IMR-90 (cell line): ENCODE measurements at regions not wholly inside any gene's neighbourhood (a gene's known extent, or its start where the extent isn't known, plus 50 kb on each side); places are given as distances from the start of the nearest gene placed in this dataset.

Source experiments
- ATAC-seq: fragments of 200-7000 bp; cut with Tn5 transposase; 2 replicates; pipeline ENCODE4 v1.9.1; 2020; ENCODE audit warnings: low read depth, mild to moderate bottlenecking, moderate library complexity
- BruUV-seq: library from RNA; stranded (reverse); fragments of 400-500 nt; replicated peaks from 2 replicates; lab custom pipeline; 2021; lab: Mats Ljungman, UMichigan
- CTCF ChIA-PET: fragments of 300-600 bp; formaldehyde crosslinking; extraction: SDS; loops from one replicate; lab custom pipeline; 2021; ENCODE audit warnings: antibody characterized with exemption; lab: Yijun Ruan, JAX
- POLR2A ChIA-PET: fragments of 300-600 bp; sonication (Branson Sonifier 250); formaldehyde crosslinking; loops from one replicate; lab custom pipeline; 2022; ENCODE audit warnings: antibody characterized with exemption; ENCODE audit not compliant: unreplicated experiment; lab: Charles Lee
- DNase-seq: peaks from one replicate; pipeline ENCODE4 v3.0.0; 2013
- H2AFZ ChIP-seq: replicated peaks from 2 replicates; pipeline ENCODE3; 2013; ENCODE audit warnings: low read length, mild to moderate bottlenecking; ENCODE audit not compliant: poor library complexity
- H2AK5ac ChIP-seq: 2 replicates; pipeline ENCODE4 v1.6.1; 2013; ENCODE audit warnings: low read depth, low read length, inconsistent platforms
- H2AK9ac ChIP-seq: replicated peaks from 2 replicates; pipeline ENCODE3; 2013; ENCODE audit warnings: mild to moderate bottlenecking, low read depth, low read length, moderate library complexity; ENCODE audit not compliant: poor library complexity
- H2BK120ac ChIP-seq: 2 replicates; pipeline ENCODE4 v1.6.1; 2013; ENCODE audit warnings: low read depth, low read length, inconsistent platforms
- H2BK15ac ChIP-seq: 3 replicates; pipeline ENCODE4 v1.6.1; 2013; ENCODE audit warnings: low read depth, low read length, inconsistent platforms
- H2BK20ac ChIP-seq: 2 replicates; pipeline ENCODE4 v1.6.1; 2013; ENCODE audit warnings: low read depth, mild to moderate bottlenecking, inconsistent platforms, low read length, moderate library complexity
- H2BK5ac ChIP-seq: 2 replicates; pipeline ENCODE4 v1.6.1; 2013; ENCODE audit warnings: mild to moderate bottlenecking, low read depth, low read length, inconsistent platforms; ENCODE audit not compliant: poor library complexity, severe bottlenecking
- H3K14ac ChIP-seq: replicated peaks from 2 replicates; pipeline ENCODE4 v1.6.1; 2013; ENCODE audit warnings: low read depth, low read length, inconsistent platforms
- H3K18ac ChIP-seq: 2 replicates; pipeline ENCODE4 v1.6.1; 2013; ENCODE audit warnings: low read depth, low read length, control low read depth
- H3K23ac ChIP-seq: 2 replicates; pipeline ENCODE4 v1.6.1; 2013; ENCODE audit warnings: low read depth, low read length, inconsistent platforms
- H3K27ac ChIP-seq: 2 replicates; pipeline ENCODE4 v1.5.1; 2013; ENCODE audit warnings: mild to moderate bottlenecking, control low read depth, low read length; ENCODE audit not compliant: insufficient read depth
- H3K27me3 ChIP-seq: 2 replicates; pipeline ENCODE4 v1.6.1; 2013; ENCODE audit warnings: low read length; ENCODE audit not compliant: control insufficient read depth, insufficient read depth
- H3K36me3 ChIP-seq: 2 replicates; pipeline ENCODE4 v1.6.1; 2013; ENCODE audit warnings: low read length, mixed read lengths; ENCODE audit not compliant: control insufficient read depth, insufficient read depth
- H3K4ac ChIP-seq: 2 replicates; pipeline ENCODE4 v1.6.1; 2013; ENCODE audit warnings: low read depth, low read length, inconsistent platforms
- H3K4me1 ChIP-seq: 2 replicates; pipeline ENCODE4 v1.6.1; 2013; ENCODE audit warnings: low read length, mixed read lengths; ENCODE audit not compliant: control insufficient read depth, insufficient read depth
- H3K4me2 ChIP-seq: 2 replicates; pipeline ENCODE4 v1.6.1; 2013; ENCODE audit warnings: low read depth, mild to moderate bottlenecking, control low read depth, low read length, moderate library complexity
- H3K4me3 ChIP-seq: 2 replicates; pipeline ENCODE4 v1.5.1; 2013; ENCODE audit warnings: low read depth, mild to moderate bottlenecking, control low read depth, low read length, moderate library complexity; ENCODE audit not compliant: insufficient read depth
- H3K56ac ChIP-seq: 2 replicates; pipeline ENCODE4 v1.6.1; 2013; ENCODE audit warnings: low read length, inconsistent platforms; ENCODE audit not compliant: insufficient read depth; ENCODE audit errors: extremely low read depth
- H3K79me1 ChIP-seq, 2 experiments: 2 replicates each; pipeline ENCODE4 v1.6.1; 2013; ENCODE audit warnings: low read length in 2 of 2, inconsistent platforms in 1 of 2, low read depth in 1 of 2
- H3K9ac ChIP-seq: 2 replicates; pipeline ENCODE4 v1.6.1; 2013; ENCODE audit warnings: low read depth, low read length, control low read depth
- H3K9me1 ChIP-seq: 2 replicates; pipeline ENCODE4 v1.6.1; 2013; ENCODE audit warnings: low read length, inconsistent platforms; ENCODE audit not compliant: insufficient read depth
- H3K9me3 ChIP-seq: 2 replicates; pipeline ENCODE4 v1.6.1; 2013; ENCODE audit warnings: low read length; ENCODE audit not compliant: control insufficient read depth, insufficient read depth
- H4K20me1 ChIP-seq: 2 replicates; pipeline ENCODE4 v1.6.1; 2013; ENCODE audit warnings: low read length, inconsistent platforms; ENCODE audit not compliant: insufficient read depth
- H4K5ac ChIP-seq: 2 replicates; pipeline ENCODE4 v1.6.1; 2013; ENCODE audit warnings: mild to moderate bottlenecking, low read depth, low read length, control low read depth
- H4K8ac ChIP-seq, 2 experiments: 2 replicates each; pipeline ENCODE4 v1.6.1; 2013; ENCODE audit warnings: low read depth in 2 of 2, low read length in 2 of 2, control low read depth in 1 of 2, inconsistent platforms in 1 of 2
- H4K91ac ChIP-seq: 2 replicates; pipeline ENCODE4 v1.6.1; 2013; ENCODE audit warnings: low read depth, low read length, inconsistent platforms; ENCODE audit not compliant: insufficient read depth
- MXI1 ChIP-seq: IDR thresholded peaks from 2 replicates; pipeline ENCODE4 v1.6.1; 2012; ENCODE audit warnings: low read depth, mild to moderate bottlenecking, low read length, moderate library complexity, borderline replicate concordance
- RAD21 ChIP-seq: IDR thresholded peaks from 2 replicates; pipeline ENCODE4 v1.6.1; 2012; ENCODE audit warnings: low read length, improper control_type of control experiment
- RCOR1 ChIP-seq: IDR thresholded peaks from 2 replicates; pipeline ENCODE4 v1.6.1; 2012; ENCODE audit warnings: mild to moderate bottlenecking, low read length, improper control_type of control experiment; ENCODE audit not compliant: insufficient replicate concordance
- SMC3 ChIP-seq: fragments of 150-350 bp; IDR thresholded peaks from 2 replicates; pipeline ENCODE4 v1.6.1; 2016; ENCODE audit warnings: low read depth, mild to moderate bottlenecking, antibody characterized with exemption, low read length, moderate library complexity
- WGBS, 2 experiments: methylation state at CpG; one replicate each; pipeline versions ENCODE4 v1.1.5 to v1.1.7; 2013; ENCODE audit warnings: missing lambda C conversion rate in 2 of 2; ENCODE audit not compliant: insufficient read length in 1 of 2; ENCODE audit errors: extremely low coverage in 2 of 2; 5-methylcytosine and 5-hydroxymethylcytosine counted together
- dilution Hi-C: fragments of 300-500 bp; cut with HindIII; formaldehyde crosslinking; loops from one replicate; pipeline ENCODE4 v1.14.3; 2018; ENCODE audit warnings: low sequenced_read_pairs; ENCODE audit not compliant: unreplicated experiment
- in situ Hi-C: fragments of 300-500 bp; cut with MboI; formaldehyde crosslinking; loops from 3 replicates; pipeline ENCODE4 v1.14.3; 2019; ENCODE audit warnings: low sequenced_read_pairs, inconsistent platforms, mixed read lengths
- intact Hi-C: fragments of 100-400 bp; cut with micrococcal nuclease; formaldehyde crosslinking; loops from 2 replicates; pipeline ENCODE4 v1.10.0; 2022
- TF ChIP-seq, protein P1 (sequence below): conservative IDR thresholded peaks from 2 replicates; pipeline ENCODE4 v1.5.1; 2012; ENCODE audit warnings: mild to moderate bottlenecking, low read depth, low read length, improper control_type of control experiment

DNA sequence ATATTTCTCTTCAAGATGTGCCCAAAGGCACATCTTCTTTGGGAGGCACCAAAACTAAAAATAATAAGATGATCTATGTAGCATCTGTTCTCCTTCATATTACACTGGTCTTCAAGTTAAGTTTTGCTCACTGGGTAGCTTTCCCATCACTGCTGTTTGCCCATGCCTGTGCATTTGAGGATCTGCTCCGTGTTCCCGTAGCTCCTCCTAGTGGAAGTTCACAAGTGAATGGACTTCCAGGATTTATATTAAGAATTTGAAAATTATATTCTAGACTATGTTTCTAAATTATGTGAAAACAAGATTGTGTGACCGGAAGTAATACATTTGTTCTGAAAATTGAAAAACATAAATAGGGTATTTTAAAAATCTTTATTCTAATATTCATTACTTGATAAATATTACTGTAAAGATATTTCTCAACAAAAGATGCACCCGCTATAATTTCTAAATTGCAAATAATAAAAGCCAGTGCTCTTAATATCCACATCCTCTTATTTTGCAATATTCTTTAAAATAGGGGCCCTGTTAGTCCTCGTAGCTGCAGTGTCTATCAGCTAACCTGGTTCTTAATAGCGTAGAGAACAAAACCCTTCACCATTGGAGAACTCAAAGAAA is 147.7 kb downstream of the RBM46 start:
- H3K23ac ChIP-seq, result no peak overlapping the region
- no peaks in the 10 kb centered on the region for H3K9me3 ChIP-seq
- no peak overlapping the region for H3K18ac ChIP-seq
- no peak overlapping the region for H3K14ac ChIP-seq
- CTCF ChIA-PET, result interaction anchor here (1.3 to 2.2 kb wide), 2 partner anchors 12 to 122 kb away, joined by 4 to 9 read pairs; no protein-coding TSS in a partner anchor
- H4K20me1 ChIP-seq, result no peaks in the 10 kb centered on the region
- H3K4me1 ChIP-seq, result no peaks in the 10 kb centered on the region
- no peak overlapping the region for H2AK9ac ChIP-seq
- no peaks in the 10 kb centered on the region for H3K27me3 ChIP-seq
- no peak overlapping the region for H3K4ac ChIP-seq
- H2AK5ac ChIP-seq, result no peak overlapping the region
- ATAC-seq (peak; percentile 70), DNase-seq (peak; percentile 55)
- no peak overlapping the region for H2BK20ac ChIP-seq
- no peak overlapping the region for H4K8ac ChIP-seq
- H2BK15ac ChIP-seq, result no peak overlapping the region
- TF ChIP-seq, protein P1, sequence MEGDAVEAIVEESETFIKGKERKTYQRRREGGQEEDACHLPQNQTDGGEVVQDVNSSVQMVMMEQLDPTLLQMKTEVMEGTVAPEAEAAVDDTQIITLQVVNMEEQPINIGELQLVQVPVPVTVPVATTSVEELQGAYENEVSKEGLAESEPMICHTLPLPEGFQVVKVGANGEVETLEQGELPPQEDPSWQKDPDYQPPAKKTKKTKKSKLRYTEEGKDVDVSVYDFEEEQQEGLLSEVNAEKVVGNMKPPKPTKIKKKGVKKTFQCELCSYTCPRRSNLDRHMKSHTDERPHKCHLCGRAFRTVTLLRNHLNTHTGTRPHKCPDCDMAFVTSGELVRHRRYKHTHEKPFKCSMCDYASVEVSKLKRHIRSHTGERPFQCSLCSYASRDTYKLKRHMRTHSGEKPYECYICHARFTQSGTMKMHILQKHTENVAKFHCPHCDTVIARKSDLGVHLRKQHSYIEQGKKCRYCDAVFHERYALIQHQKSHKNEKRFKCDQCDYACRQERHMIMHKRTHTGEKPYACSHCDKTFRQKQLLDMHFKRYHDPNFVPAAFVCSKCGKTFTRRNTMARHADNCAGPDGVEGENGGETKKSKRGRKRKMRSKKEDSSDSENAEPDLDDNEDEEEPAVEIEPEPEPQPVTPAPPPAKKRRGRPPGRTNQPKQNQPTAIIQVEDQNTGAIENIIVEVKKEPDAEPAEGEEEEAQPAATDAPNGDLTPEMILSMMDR, result peak; percentile 68
- no peak for TF ChIP-seq RCOR1
- TF ChIP-seq SMC3, result peak; percentile 59
- TF ChIP-seq MXI1, result no peak
- peak; percentile 67 for TF ChIP-seq RAD21
- no peaks in the 10 kb centered on the region for H3K9me1 ChIP-seq
- no CpG with 5 or more reads among the region's 6 CpGs for WGBS, 2 experiments
- no peak overlapping the region for H3K56ac ChIP-seq
- no peak overlapping the region for H3K27ac ChIP-seq
- H3K9ac ChIP-seq, result no peak overlapping the region
- H4K91ac ChIP-seq, result no peak overlapping the region
- no peaks in the 10 kb centered on the region for H3K79me1 ChIP-seq
- dilution Hi-C loops, result no loop called here
- H2BK5ac ChIP-seq, result no peak overlapping the region
- H3K4me2 ChIP-seq, result no peak overlapping the region
- POLR2A ChIA-PET, result no interaction called here
- no peak overlapping the region for H2AFZ ChIP-seq
- no peaks in the 10 kb centered on the region for H3K36me3 ChIP-seq
- H4K5ac ChIP-seq, result no peak overlapping the region
- in situ Hi-C loops, result no loop called here
- intact Hi-C loops, result loop anchor here (1.0 to 10.0 kb wide), 2 partner anchors 121 to 374 kb away; partner anchors contain the start of gene PLRG1
- no peak overlapping the region for H2BK120ac ChIP-seq
- H3K4me3 ChIP-seq, result no peak overlapping the region
- BruUV-seq, result no TSS peak
